Uterus (tissue), 3 donors: ENCODE measurements at regions not wholly inside any gene's neighbourhood (a gene's known extent, or its start where the extent isn't known, plus 50 kb on each side); places are given as distances from the start of the nearest gene placed in this dataset.

Experiments
- DNase-seq, 2 donors: peaks; one replicate each; pipeline ENCODE4 v3.0.0-alpha.2; 2019 to 2020
- H3K27ac ChIP-seq, 2 donors: fragments of 200-600 bp; sonication (generic); 1 replicate in 1 of 2; 2 replicates in 1 of 2; pipeline ENCODE4 v1.5.1; 2016 to 2018
- H3K27me3 ChIP-seq, 2 donors: fragments of 200-600 bp; sonication (generic); one replicate each; pipeline ENCODE4 v1.5.1; 2018 to 2019; ENCODE audit warnings: control low read depth in 1 of 2
- H3K36me3 ChIP-seq, 2 donors: fragments of 200-600 bp; sonication (generic); one replicate each; pipeline ENCODE4 v1.5.1; 2019; ENCODE audit warnings: control low read depth in 1 of 2
- H3K4me1 ChIP-seq, 2 donors: fragments of 200-600 bp; sonication (generic); one replicate each; pipeline ENCODE4 v1.5.1; 2018 to 2019; ENCODE audit warnings: control low read depth in 1 of 2
- H3K4me3 ChIP-seq, 2 donors: fragments of 200-600 bp; sonication (generic); 1 replicate in 1 of 2; 2 replicates in 1 of 2; pipeline ENCODE4 v1.5.1; 2018 to 2019; ENCODE audit warnings: mild to moderate bottlenecking in 1 of 2
- H3K9me3 ChIP-seq, 2 donors: fragments of 200-600 bp; sonication (generic); one replicate each; pipeline ENCODE4 v1.5.1; 2019; ENCODE audit warnings: control low read depth in 1 of 2
- POLR2A ChIP-seq, 2 donors: fragments of 450-650 bp; IDR thresholded peaks; one replicate each; pipeline ENCODE4 v1.6.1; 2016; ENCODE audit warnings: antibody characterized with exemption in 2 of 2, mild to moderate bottlenecking in 1 of 2, moderate library complexity in 1 of 2
- intact Hi-C: fragments of 100-400 bp; cut with DNase I; formaldehyde crosslinking; loops from one replicate; pipeline ENCODE4 v1.15.1; 2023; ENCODE audit warnings: low total_unique reads
- TF ChIP-seq, protein P1 (sequence below), 4 experiments: fragments of 200-600 bp in 2 of 4; fragments of 450-650 bp in 2 of 4; sonication (generic) in 2 of 4; IDR thresholded peaks; one replicate each; pipeline ENCODE4 v1.5.1; 2016 to 2019; ENCODE audit warnings: antibody characterized with exemption in 4 of 4, mild to moderate bottlenecking in 2 of 4, moderate library complexity in 1 of 4
- donor health status: DM: yes; HTN: yes; CAD: no.

- Histone ChIP-seq H3K27me3 (no peaks in the 10 kb centered on the region), H3K36me3 (no peaks in the 10 kb centered on the region), H3K4me1 (no peaks in the 10 kb centered on the region), H3K4me3 (peak overlapping the region; percentile 44 to 71), H3K27ac (peak overlapping the region; percentile 79 to 84), H3K9me3 (no peaks in the 10 kb centered on the region)
- peak; percentile 39 to 53 for TF ChIP-seq POLR2A (IDR thresholded peaks at IDR 0.05)
- TF ChIP-seq, protein P1, sequence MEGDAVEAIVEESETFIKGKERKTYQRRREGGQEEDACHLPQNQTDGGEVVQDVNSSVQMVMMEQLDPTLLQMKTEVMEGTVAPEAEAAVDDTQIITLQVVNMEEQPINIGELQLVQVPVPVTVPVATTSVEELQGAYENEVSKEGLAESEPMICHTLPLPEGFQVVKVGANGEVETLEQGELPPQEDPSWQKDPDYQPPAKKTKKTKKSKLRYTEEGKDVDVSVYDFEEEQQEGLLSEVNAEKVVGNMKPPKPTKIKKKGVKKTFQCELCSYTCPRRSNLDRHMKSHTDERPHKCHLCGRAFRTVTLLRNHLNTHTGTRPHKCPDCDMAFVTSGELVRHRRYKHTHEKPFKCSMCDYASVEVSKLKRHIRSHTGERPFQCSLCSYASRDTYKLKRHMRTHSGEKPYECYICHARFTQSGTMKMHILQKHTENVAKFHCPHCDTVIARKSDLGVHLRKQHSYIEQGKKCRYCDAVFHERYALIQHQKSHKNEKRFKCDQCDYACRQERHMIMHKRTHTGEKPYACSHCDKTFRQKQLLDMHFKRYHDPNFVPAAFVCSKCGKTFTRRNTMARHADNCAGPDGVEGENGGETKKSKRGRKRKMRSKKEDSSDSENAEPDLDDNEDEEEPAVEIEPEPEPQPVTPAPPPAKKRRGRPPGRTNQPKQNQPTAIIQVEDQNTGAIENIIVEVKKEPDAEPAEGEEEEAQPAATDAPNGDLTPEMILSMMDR (IDR thresholded peaks at IDR 0.05) = peak; percentile 3 to 40 (median 22)
- DNase-seq = peak; percentile 70 to 82
- intact Hi-C loops = no loop called here
These were observed 109.2 kb upstream of the EGLN3 start for GRCh38 chr14:34059925-34060650.

DNA sequence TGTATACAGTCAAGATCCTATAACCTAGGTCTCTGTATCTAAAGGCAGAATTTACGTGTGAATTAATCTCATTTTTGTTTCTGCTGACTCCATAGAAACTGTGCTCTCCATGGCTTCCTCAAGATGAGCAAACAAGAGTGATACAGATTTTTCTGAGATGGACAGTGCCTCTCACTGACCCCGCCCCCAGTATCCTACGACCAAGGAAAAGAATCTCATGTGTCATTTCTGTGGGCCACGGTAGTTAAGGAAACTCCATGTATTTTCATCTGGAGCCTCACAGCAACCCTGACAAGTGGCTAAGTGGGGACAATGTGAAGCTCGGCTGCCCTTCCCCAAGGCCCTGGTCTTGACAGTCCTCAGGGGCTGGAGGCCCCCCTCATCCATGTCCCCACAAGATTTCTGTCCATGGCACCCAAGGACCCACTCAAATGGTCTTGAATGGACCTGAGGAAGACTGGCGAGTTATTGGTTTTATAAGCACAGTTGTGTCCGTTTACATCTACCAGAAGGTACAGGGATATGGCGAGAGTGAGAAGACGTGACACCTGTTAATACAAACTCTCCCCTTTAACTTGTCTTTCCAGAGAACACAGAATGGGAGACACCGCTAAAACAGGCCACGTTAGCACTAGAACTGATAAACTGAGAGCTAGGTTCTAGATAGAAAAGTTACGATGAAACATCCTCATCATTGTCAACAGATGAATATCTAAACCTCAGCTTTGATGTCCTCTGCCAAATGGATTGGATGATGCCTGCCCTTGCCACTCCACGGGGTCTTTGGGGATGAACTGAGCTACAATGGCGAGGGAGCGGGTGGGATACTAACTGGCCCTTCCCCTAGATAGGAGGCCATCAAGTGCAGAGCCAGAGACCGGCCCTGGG lies 108.4 kb upstream of the EGLN3 start:
- TF ChIP-seq, protein P1 (IDR thresholded peaks at IDR 0.05) = no peak
- no peak for TF ChIP-seq POLR2A (IDR thresholded peaks at IDR 0.05)
- intact Hi-C loops = no loop called here

DNA sequence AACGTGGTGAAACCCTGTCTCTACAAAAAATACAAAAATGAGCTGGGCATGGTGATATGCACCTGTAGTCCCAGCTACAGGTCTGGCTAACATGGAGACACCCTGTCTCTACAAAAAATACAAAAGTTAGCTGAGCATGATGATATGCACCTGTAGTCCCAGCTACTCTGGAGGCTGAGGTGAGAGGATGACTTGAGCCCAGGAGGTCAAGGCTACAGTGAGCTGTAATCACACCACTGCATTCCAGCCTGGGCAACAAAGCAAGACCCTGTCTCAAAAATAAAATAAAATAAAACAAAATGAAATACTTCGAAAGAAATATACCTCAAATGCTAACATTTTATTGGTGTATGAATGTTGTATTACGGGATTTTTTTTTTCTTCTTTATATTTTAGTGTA lies 107.6 kb upstream of the EGLN3 start:
- Histone ChIP-seq H3K4me3 (no peak overlapping the region), H3K9me3 (no peaks in the 10 kb centered on the region), H3K36me3 (no peaks in the 10 kb centered on the region), H3K27me3 (no peaks in the 10 kb centered on the region), H3K27ac (no peak overlapping the region), H3K4me1 (peaks cover 0 to 5% of the 10 kb centered on the region in 2 donors)
- no peak for TF ChIP-seq POLR2A (IDR thresholded peaks at IDR 0.05)
- TF ChIP-seq, protein P1 (IDR thresholded peaks at IDR 0.05) = no peak
- DNase-seq = no peak
- intact Hi-C loops = no loop called here

More for the DNA sequence above, 108.4 kb upstream of the EGLN3 start:
- Histone ChIP-seq H3K27ac (peak overlapping the region; percentile 79 to 84), H3K4me3 (peak overlapping the region; percentile 44 to 71), H3K27me3 (no peaks in the 10 kb centered on the region), H3K9me3 (no peaks in the 10 kb centered on the region), H3K4me1 (no peaks in the 10 kb centered on the region), H3K36me3 (no peaks in the 10 kb centered on the region)
- no peak for DNase-seq

GRCh38 chr14:34056046-34056445 lies 105.2 kb upstream of the EGLN3 start:
- Histone ChIP-seq H3K9me3 (no peaks in the 10 kb centered on the region), H3K36me3 (no peaks in the 10 kb centered on the region), H3K27ac (no peak overlapping the region), H3K4me1 (peaks cover 0 to 9% of the 10 kb centered on the region in 2 donors), H3K27me3 (no peaks in the 10 kb centered on the region), H3K4me3 (no peak overlapping the region)
- no peak for DNase-seq
- TF ChIP-seq, protein P1 (IDR thresholded peaks at IDR 0.05) = no peak
- no peak for TF ChIP-seq POLR2A (IDR thresholded peaks at IDR 0.05)
- intact Hi-C loops = no loop called here
